T47D (cell line): ENCODE measurements at regions not wholly inside any gene's neighbourhood (a gene's known extent, or its start where the extent isn't known, plus 50 kb on each side); places are given as distances from the start of the nearest gene placed in this dataset.
A peak's percentile ranks its signal among the peaks of the same experiment; 100 is the strongest.
"Not testable (repeated sequence)": the region's sequence is repeated elsewhere in the genome, so short reads cannot be mapped to it uniquely, and the experiment has no call there.

Experiments used
- DNase-seq, 2 experiments: peaks; one replicate each; pipeline versions ENCODE4 v3.0.0 to v3.0.0-alpha.2; 2011 to 2012; ENCODE audit warnings: low read depth in 1 of 2, low spot score in 1 of 2
- in situ Hi-C: cut with HindIII; loops from 2 replicates; pipeline ENCODE4 v1.10.0; 2016; ENCODE audit warnings: low sequenced_read_pairs, low pct_unique_long_range_greater_than_20kb

DNA sequence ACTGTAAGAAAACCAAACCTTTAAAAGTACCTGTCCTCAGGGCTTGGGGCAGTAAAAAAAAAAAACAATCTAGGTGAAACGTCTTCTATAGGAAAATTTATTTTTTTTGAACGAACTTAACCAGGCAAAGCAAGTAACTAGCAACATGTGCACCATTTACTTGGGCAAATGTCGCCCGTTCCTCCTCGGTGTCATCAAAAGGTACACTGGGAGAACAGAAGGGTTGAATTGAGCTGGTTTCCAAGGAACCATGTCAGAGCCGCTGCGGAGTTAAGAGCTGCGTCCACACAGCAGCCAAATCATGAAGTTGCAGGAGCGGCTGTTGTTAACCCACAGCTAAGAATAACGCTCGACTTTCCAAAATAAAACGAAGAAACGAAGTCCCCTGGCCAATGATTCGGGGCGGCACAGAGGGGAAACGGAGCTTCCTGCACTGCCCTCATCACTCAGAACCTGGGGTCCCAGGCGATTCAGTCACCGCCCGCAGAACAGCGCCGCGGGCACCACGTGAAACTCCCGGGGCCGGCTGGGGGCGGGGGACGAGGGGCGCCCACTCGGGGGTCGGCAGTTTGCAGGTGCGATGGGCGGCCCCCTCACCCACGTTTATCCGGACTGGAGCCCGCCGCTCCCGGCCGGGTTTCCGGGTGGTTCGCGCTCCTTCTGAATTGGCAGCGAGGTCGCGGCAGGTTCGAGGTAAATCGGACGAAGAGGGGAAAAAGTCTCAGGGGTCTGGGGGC lies 53.6 kb upstream of the PLGLB1 start:
- in situ Hi-C loops, result not testable (repeated sequence)

DNA sequence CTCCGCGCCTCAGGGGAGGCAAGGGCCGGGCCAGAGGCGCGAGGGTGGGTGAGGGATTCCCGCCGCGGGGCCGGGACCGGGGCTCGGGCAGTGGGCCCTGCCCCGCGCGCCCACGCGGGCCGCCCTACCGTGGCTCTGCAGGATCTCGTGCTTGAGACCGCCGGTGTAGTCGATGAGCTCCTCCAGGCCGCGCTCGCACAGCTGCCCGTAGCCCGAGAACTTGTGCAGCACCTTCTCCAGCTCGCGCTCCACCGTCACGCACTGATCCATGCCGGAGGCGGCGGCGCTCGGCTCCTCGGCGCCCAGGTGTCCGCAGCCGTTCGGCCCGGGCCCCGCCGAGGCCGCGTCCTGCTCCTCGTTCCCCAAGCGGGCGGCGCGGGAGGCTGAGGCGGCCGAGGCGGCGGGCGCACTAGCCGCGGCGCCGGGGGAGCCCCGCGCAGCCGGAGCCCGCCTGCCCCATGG lies 54.2 kb upstream of the PLGLB1 start:
- DNase-seq, result peak in 1 of 2 experiments; percentile 35
- in situ Hi-C loops, result not testable (repeated sequence)

More for the DNA sequence above, 53.6 kb upstream of the PLGLB1 start:
- DNase-seq, result not testable (repeated sequence)

DNA sequence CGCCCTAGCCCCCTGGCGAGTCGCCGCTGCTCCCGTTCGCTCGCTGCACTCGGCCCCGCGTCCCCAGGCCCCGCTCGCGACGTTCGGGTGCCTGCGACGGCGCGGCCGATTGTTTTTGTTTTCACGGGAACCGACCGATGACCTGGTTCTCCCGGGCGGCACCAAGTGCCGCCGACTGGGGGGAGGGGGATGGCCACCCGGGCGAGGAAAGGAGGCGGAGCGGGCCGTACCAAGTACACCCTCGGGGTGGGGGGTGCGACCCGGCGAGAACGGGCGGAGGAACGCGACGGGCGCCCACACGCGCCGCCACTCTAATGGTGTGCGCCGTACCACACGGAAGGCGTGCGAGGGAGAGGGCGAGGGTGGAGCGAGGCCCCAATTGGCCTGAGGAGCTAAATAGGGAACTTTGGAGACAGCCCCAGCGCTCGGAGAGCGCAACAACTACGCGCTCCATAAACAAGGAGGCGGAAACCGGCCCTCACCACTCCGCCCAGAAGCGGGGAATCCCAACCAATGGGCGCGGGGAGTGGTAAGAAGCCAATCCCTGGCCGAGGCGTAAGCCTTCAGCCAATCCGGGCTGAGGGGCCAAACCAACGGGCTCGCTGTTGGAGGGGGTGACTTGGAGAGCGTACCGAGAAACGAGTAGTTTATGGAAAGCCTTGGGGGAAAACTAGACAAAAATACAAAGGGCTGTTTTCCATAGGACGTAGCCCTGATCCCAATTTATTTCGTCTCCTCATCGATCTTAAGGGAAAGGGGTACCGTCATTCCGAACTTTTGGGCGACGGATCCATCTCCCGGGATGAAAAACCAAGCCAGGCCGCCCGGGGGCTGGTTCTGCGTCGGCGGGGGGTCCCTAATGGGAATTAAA lies 54.8 kb upstream of the PLGLB1 start:
- in situ Hi-C loops, result not testable (repeated sequence)
- DNase-seq, result peak; percentile 16 to 91

DNA sequence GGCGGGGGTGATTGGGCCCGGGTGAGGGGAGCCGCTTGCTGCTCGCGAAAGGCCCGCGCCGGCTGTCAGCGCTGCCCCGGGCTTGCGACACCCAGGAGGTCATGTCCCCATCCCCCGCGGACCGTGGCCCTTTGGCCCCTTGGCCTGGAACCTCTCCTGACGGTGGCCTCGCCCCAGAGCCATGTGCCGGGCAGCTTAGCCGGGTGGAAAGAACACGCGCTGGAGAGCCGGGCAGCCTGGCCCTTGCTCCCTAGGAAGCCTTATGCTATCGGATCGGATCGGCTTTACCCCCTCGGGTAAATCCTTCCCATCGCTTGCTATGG lies 55.4 kb upstream of the PLGLB1 start:
- in situ Hi-C loops, DNase-seq: not testable (repeated sequence)

DNA sequence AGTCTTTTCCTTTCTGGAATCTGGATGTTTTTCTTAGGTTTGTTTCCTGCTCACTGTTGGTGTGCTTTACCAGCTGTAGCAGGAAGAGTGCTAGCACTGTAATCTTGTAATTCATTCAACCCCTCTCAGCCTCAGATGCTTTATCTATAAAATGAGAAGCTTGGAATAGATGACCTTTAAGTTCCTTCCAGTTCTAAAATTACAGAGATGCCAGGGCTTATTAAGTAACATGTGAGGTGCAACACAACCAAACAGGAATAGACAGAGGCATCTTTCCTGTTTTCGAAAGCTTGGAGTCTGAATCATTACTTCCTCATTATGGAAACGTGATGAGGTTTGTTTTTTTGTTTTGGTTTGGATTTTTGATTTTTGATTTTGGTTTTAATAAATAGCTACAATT lies 60.1 kb upstream of the PLGLB1 start:
- DNase-seq, in situ Hi-C loops: not testable (repeated sequence)

DNA sequence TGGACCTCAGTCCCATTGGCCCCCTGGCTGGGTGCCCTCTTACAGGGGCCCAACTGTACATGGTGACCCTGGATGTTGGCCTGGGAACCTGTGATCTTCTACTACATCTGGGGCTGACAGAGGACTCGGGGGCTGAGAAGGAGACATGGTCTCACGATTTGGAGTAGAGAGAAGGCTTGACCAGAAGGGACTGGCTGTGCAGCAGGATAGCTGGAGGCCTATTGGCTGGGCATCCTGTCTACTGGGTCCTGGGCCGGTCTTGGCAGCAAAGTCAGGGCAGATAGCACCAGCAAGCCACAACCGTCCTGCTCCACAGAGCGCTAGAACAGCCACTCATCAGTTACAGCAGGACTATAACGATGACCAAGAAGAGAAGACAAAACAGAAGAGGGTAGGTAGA lies 66.4 kb upstream of the PLGLB1 start:
- DNase-seq, in situ Hi-C loops: not testable (repeated sequence)

DNA sequence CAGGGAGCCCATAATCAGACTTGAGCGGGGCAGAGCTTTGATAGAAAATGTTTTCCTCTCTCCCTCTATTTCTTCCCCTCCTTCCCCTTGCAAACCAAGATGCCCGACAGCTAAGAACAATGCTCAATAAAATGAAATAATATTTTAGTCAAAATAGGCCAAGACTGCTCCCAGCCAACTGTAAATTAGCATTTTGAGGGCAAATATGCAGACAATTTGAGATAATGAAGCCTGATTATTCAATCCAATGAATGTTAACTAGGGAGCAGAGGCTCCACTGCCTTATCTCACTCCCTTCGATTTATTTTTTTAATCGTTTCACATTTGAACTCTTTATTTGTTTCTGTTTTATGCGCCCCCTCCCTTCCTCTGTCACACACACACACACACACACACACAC lies 67.8 kb upstream of the PLGLB1 start:
- in situ Hi-C loops, DNase-seq: not testable (repeated sequence)

DNA sequence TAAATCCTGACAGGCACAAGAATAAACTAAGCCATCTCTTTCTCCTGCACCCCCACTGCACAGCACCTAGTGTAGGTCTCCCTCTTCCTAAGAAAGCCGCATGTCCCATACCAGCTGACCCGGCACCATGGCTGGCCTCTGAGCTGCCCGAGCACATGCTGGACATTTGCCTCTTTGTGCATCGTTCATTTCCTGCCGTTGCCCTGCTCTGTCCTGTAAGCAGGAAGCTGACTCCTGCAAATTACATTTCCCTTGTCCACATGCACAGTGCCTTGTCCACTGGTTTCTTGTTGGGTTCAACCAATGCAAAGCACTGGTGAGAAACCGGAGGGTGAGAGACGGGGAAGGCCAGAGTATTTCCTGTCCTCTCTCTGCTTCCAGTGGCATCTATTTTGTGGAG lies 71.6 kb upstream of the PLGLB1 start:
- DNase-seq, in situ Hi-C loops: not testable (repeated sequence)

DNA sequence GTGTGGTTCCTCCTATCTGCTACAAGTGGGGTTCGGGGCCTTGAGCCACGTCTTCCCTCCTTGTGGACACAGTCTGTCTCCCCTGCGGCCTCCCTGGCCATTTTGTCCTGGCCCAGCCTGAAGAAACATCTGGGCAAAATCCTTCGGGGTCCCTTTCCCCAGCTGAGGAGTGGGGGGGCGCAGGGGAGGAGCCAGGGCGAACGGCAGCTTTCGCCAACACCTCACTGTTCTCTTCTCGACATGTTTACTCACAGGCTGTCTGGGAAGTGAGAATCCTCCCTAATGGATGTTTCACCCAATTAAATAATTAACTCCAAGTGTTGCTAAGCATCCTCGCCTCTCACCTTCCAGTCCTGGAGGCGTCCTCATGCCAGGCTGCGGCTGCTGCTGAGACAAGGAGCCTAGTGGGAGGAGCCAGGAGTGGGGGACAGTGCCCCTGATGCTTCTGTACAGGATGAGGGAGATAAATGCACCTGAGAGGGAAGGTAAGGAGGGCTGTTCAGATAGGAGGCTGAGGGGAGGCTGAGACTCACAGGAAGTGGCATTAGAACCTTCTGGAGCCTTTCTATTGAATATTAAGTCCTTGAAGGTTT lies 72.4 kb upstream of the PLGLB1 start:
- in situ Hi-C loops, result not testable (repeated sequence)

DNA sequence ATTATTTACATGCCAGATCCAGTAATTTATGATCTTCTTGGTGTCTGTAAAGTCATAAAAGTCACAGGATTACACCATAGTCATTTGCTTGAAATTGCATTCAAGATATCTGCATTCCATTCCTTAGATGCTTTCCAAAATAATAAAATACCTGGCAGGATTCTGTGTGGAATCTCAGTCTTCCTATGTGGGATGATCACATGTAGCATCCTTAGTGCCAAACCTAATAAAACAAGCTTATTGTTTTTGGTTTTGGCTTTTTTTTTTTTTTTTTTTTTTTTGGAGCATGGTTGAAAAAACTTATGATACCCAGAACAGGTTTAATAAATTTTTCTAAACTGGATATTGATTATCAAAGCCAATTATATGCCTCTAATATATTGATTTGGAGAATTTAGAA lies 74.2 kb upstream of the PLGLB1 start:
- in situ Hi-C loops, DNase-seq: not testable (repeated sequence)

More for the DNA sequence above, 72.4 kb upstream of the PLGLB1 start:
- not testable (repeated sequence) for DNase-seq

DNA sequence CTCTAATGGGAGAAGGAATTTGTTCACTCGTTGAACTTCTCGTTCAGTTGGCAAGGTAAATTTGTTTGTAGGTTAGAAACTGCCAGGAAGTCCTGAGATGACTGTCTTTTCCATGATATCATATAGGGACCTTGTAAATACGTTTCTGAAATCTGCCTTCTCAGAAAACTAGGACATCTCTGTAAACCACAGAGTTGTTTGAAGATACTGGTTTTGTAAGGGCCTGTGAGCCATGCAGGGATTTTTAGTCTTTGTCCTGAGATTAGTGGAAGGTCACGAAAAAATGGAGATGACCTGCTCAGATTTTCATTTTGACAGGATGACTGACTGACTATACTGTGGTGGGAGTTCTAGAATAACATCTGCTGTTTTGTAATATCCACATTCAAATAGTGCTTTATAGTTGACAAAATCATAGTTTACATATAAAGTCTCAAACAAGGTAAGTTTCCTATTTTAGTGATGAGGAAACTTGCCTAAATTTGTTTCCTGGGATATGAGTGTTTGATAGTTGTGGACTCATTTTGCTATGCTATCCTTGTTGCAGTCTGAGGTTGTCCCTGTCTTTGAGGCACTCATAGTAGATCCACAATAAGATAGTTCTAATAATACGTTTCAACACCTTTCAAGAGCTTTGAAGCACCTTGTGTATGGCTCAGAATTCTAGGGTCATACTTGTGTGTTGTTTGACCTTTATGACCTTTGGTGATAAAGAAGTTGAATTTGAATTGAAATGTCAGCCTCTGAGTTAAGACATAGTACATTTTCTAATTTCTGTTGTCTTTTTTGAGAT lies 107.3 kb upstream of the PLGLB1 start:
- in situ Hi-C loops, DNase-seq: not testable (repeated sequence)

DNA sequence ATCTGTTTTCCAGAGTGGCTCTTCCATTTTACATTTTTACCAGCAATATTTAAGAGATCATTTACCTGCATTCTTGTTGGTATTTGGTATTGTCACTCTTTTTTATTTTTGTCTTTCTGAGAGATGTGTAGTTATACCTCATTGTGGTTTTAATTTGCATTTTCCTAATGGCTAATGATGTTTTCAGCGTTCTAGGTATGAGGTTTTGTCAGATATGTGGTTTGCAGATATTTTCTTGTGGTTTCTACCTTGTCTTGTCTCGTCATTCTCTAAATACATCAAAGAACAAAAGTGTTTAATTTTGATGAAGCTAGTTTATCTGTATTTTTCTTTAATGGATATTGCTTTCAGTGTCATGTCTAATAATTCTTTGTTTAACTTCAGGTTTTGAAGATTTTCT lies 110.9 kb upstream of the PLGLB1 start:
- DNase-seq, in situ Hi-C loops: not testable (repeated sequence)

DNA sequence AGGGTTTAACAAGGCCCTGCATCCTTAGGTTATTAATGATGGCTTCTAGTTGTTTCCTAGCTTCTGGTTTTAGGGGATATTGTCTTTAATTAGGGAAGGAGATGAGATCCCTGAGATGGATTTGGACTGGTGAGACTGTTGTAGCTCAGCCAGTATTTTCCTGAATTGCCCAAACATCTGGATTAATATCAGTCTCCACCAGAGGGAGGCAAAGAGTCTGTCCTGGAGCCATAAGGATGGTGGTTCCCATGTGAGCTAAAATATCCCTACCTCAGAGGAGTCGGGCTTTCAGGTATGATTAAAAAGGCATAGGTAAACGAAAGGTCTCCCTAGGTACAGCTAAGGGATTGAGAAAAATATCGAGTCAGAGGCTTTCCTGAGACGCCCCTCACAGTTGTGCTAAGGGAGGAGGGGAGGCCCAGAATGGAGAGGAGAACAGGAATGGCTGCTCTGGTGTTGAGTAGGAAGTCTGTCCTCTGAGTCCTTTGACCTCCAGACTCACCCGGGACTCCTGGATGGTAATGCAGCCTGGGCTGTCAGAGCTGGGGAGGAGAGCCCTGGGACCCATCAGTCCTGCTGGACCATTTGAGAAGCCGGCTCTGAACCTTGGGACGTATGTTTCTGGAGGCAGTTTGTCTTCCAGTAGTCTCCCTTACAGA lies 130.3 kb upstream of the PLGLB1 start:
- DNase-seq, in situ Hi-C loops: not testable (repeated sequence)

DNA sequence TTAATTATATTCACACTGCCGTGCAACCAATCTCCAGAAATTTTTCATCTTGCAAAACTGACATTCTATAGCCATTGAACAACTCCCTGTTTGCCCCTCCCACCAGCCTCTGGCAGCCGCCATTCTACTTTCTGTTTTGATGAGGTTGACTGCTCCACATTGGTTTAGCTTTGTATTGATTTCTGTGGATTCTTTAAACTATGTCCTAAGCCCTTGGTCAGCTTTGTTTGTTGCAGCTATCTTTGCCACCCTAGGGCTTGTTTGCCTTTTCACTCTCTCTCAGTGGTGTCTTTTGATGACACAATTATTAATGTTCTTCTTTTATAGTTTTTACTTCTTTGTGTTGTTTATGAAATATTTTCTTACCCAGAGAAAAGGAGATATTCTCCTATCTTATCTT lies 152.8 kb upstream of the PLGLB1 start:
- in situ Hi-C loops, DNase-seq: not testable (repeated sequence)

DNA sequence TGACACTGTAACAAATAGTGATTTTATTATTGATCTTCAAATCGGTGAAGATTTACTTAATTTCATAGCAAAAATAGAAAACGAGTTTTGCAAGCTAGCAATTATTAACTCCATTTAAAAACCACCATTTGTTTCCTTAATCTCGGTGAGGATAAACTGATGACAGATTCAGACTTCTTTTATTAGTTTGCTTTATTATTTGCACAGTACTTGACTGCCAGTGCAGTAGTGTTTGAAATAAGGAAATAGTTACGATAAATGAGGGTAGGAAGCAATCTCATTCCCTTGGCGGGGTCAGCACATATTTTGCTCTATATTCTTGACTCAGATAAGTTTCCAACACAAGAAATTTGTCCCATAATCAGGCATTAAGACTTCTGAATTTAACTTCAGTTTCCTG lies 161.7 kb upstream of the PLGLB1 start:
- DNase-seq, in situ Hi-C loops: not testable (repeated sequence)

DNA sequence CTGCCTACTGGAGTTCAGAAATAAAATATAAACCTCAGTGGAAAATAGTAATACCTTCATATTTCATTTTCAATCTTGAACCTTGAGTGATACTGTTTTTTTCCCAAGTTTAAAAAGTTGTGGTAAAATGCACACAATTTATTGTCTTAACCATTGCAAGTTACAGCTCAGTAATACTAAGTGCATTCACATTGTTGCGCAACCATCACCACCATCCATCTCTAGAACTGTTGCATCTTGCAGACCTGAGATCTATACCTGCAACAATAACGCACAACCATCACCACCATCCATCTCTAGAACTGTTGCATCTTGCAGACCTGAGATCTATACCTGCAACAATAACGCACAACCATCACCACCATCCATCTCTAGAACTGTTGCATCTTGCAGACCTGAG lies 162.6 kb upstream of the PLGLB1 start:
- DNase-seq, in situ Hi-C loops: not testable (repeated sequence)

DNA sequence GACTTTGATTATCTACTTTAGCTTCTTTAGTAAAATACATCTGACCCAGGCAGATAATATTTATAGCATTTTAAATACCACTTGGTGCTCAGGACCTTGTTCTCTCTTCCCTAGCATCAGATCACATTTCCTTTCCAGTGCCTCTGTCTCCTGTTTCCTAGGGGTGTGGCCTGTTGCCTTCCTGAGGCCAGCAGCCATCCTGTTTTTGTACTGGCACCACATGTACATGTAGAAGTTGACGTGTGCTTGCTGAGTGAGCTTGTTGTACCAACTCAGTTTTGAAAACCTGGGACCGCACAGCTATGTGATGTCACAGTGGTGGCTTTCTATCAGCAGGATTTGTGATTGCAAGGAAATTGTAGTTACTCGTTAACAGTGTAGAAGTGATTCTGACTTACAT lies 167.6 kb upstream of the PLGLB1 start:
- DNase-seq, in situ Hi-C loops: not testable (repeated sequence)
